SK-N-SH treated with all-trans-retinoic acid at 6 μM for 48 hours (cell line): ENCODE measurements at regions not wholly inside any gene's neighbourhood (a gene's known extent, or its start where the extent isn't known, plus 50 kb on each side); places are given as distances from the start of the nearest gene placed in this dataset.

ENCODE experiments used
- CSDC2 ChIP-seq: fragments of 250-450 bp; sonication (Bioruptor Pico); IDR thresholded peaks from 2 replicates; pipeline ENCODE4 v1.5.0; 2020; ENCODE audit warnings: mild to moderate bottlenecking, moderate library complexity
- RARB ChIP-seq: fragments of 250-450 bp; sonication (Bioruptor Pico); IDR thresholded peaks from 2 replicates; pipeline ENCODE4 v1.8.0; 2021; ENCODE audit warnings: mild to moderate bottlenecking, moderate library complexity
- TOX ChIP-seq: fragments of 250-450 bp; sonication (Bioruptor Pico); IDR thresholded peaks from 2 replicates; pipeline ENCODE4 v1.8.0; 2021; ENCODE audit warnings: mild to moderate bottlenecking, moderate library complexity, borderline replicate concordance
- ZC3H10 ChIP-seq: fragments of 250-450 bp; sonication (Bioruptor Pico); IDR thresholded peaks from 2 replicates; pipeline ENCODE4 v1.5.1; 2021; ENCODE audit warnings: mild to moderate bottlenecking, moderate library complexity
- ZNF70 ChIP-seq: fragments of 450-650 bp; formaldehyde crosslinking; IDR thresholded peaks from 2 replicates; pipeline ENCODE4 v1.5.0; 2020; ENCODE audit warnings: mild to moderate bottlenecking, moderate library complexity
- TF ChIP-seq, protein P1 (sequence below): fragments of 250-450 bp; sonication (Bioruptor Pico); IDR thresholded peaks from 2 replicates; pipeline ENCODE4 v1.8.0; 2020; ENCODE audit warnings: mild to moderate bottlenecking, moderate library complexity, borderline replicate concordance

DNA sequence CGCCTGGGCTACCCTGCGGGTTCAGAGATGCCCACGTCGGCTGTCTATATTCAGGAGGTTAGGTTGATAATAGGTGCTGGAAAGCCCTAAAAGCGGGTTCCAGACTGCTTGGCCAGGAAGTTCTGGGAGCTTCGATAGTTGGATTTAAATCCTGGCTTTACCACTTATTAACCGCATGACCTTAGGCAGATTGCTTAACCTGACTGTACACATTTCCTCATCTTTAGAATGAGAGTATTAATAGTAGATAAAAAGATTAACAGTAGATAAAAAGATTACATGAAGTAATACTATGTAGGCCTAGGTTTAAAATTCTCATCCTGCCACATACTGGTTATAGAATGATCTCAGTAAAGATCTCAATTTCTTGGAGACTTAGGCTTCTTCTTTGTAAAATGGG, 75.0 kb upstream of the ESX1 start:
- TF ChIP-seq CSDC2: no peak
- no peak for TF ChIP-seq TOX (CRISPR knock-in tag)
- TF ChIP-seq ZNF70 (CRISPR knock-in tag): no peak
- TF ChIP-seq ZC3H10: no peak
- no peak for TF ChIP-seq RARB (CRISPR knock-in tag)
- TF ChIP-seq, protein P1, sequence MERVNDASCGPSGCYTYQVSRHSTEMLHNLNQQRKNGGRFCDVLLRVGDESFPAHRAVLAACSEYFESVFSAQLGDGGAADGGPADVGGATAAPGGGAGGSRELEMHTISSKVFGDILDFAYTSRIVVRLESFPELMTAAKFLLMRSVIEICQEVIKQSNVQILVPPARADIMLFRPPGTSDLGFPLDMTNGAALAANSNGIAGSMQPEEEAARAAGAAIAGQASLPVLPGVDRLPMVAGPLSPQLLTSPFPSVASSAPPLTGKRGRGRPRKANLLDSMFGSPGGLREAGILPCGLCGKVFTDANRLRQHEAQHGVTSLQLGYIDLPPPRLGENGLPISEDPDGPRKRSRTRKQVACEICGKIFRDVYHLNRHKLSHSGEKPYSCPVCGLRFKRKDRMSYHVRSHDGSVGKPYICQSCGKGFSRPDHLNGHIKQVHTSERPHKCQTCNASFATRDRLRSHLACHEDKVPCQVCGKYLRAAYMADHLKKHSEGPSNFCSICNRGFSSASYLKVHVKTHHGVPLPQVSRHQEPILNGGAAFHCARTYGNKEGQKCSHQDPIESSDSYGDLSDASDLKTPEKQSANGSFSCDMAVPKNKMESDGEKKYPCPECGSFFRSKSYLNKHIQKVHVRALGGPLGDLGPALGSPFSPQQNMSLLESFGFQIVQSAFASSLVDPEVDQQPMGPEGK (CRISPR knock-in tag): no peak
